Astrocyte (in vitro differentiated cells and primary cell): ENCODE measurements at regions not wholly inside any gene's neighbourhood (a gene's known extent, or its start where the extent isn't known, plus 50 kb on each side); places are given as distances from the start of the nearest gene placed in this dataset.
"Not testable (repeated sequence)": the region's sequence is repeated elsewhere in the genome, so short reads cannot be mapped to it uniquely, and the experiment has no call there.

Experiments used
- CTCF ChIP-seq: IDR thresholded peaks from 2 replicates; pipeline ENCODE4 v1.5.1; 2011; ENCODE audit warnings: low read depth, mild to moderate bottlenecking, inconsistent platforms, low read length, moderate library complexity; ENCODE audit not compliant: insufficient read depth
- EZH2 ChIP-seq: IDR thresholded peaks from 2 replicates; pipeline ENCODE4 v1.6.1; 2012; ENCODE audit warnings: mild to moderate bottlenecking, low read length, inconsistent platforms; ENCODE audit not compliant: insufficient read depth

DNA sequence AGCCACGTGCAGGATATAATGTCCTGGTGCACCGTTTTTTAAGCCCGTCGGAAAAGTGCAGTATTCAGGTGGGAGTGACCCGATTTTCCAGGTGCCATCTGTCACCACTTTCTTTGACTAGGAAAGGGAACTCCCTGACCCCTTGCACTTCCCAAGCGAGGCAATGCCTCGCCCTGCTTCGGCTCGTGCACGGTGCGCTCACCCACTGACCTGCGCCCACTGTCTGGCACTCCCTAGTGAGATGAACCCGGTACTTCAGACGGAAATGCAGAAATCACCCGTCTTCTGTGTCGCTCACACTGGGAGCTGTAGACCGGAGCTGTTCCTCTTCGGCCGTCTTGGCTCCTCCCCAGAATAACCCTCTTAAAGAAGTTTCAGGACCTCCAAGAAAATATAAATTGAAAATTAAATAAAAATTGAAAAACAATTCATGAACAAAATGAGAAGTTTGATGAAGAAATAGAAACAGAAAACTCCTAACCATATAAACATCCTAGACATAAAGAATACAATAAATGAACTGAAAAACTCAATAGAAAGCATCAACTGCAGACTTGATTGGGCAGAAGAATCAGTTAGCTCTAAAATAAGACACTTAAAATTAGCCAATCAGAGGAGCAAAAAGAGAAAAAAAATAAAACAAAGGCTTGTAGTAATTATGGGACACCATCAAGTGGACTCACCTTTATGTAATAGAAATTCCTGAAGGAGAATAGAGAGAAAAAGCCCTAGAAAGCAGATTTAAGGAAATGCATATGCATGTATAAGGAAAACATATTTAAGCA, 249.3 kb upstream of the GOT2 start:
- not testable (repeated sequence) for TF ChIP-seq CTCF, EZH2
